PC-9 (cell line): ENCODE measurements at regions not wholly inside any gene's neighbourhood (a gene's known extent, or its start where the extent isn't known, plus 50 kb on each side); places are given as distances from the start of the nearest gene placed in this dataset.

Source experiments
- BruUV-seq: library from RNA; stranded (reverse); fragments of 400-500 nt; replicated peaks from 2 replicates; lab custom pipeline; 2021; lab: Mats Ljungman, UMichigan
- CTCF ChIA-PET: fragments of 300-600 bp; sonication (Branson Sonifier 250); formaldehyde crosslinking; loops from one replicate; lab custom pipeline; 2022; ENCODE audit warnings: antibody characterized with exemption; lab: Charles Lee
- POLR2A ChIA-PET: fragments of 300-600 bp; sonication (Branson Sonifier 250); formaldehyde crosslinking; loops from one replicate; lab custom pipeline; 2022; ENCODE audit warnings: antibody characterized with exemption; ENCODE audit not compliant: unreplicated experiment; lab: Charles Lee
- DNase-seq, 2 experiments: peaks; one replicate each; pipeline versions ENCODE4 v3.0.0 to v3.0.0-alpha.2; 2015 to 2022; ENCODE audit warnings: mixed read lengths in 1 of 2
- H2AFZ ChIP-seq: fragments of 200-600 bp; sonication (generic); 2 replicates; pipeline ENCODE4 v1.8.1; 2017; ENCODE audit warnings: antibody characterized with exemption
- H3F3A ChIP-seq: fragments of 200-600 bp; sonication (generic); 2 replicates; pipeline ENCODE4 v1.8.1; 2017; ENCODE audit warnings: antibody characterized with exemption, mild to moderate bottlenecking, low read depth; ENCODE audit not compliant: insufficient read depth
- H3K27ac ChIP-seq: fragments of 200-600 bp; sonication (generic); 2 replicates; pipeline ENCODE4 v1.6.1; 2016; ENCODE audit warnings: mixed run types
- H3K27me3 ChIP-seq: fragments of 200-600 bp; sonication (generic); 2 replicates; pipeline ENCODE4 v1.6.1; 2016; ENCODE audit warnings: low read depth, mixed run types; ENCODE audit not compliant: insufficient read depth
- H3K36me3 ChIP-seq: fragments of 200-600 bp; sonication (generic); 2 replicates; pipeline ENCODE4 v1.6.1; 2016; ENCODE audit warnings: low read depth, mixed run types
- H3K4me1 ChIP-seq: fragments of 200-600 bp; sonication (generic); replicated peaks from 2 replicates; pipeline ENCODE4 v1.6.1; 2016; ENCODE audit warnings: mixed run types; ENCODE audit not compliant: insufficient read depth
- H3K4me2 ChIP-seq: fragments of 200-600 bp; sonication (generic); 2 replicates; pipeline ENCODE4 v1.6.1; 2017; ENCODE audit warnings: mixed run types
- H3K4me3 ChIP-seq: fragments of 200-600 bp; sonication (generic); 2 replicates; pipeline ENCODE4 v1.6.1; 2016; ENCODE audit warnings: mixed run types
- H3K79me2 ChIP-seq: fragments of 200-600 bp; sonication (generic); 2 replicates; pipeline ENCODE4 v1.6.1; 2017; ENCODE audit warnings: low read depth, mixed run types
- H3K9me2 ChIP-seq: fragments of 200-600 bp; sonication (generic); 2 replicates; pipeline ENCODE4 v1.8.1; 2017; ENCODE audit warnings: mild to moderate bottlenecking; ENCODE audit not compliant: insufficient read depth
- H3K9me3 ChIP-seq: fragments of 200-600 bp; sonication (generic); 2 replicates; pipeline ENCODE4 v1.8.1; 2016; ENCODE audit warnings: low read depth; ENCODE audit not compliant: insufficient read depth
- H4K20me1 ChIP-seq: fragments of 200-600 bp; sonication (generic); 2 replicates; pipeline ENCODE4 v1.8.1; 2017; ENCODE audit not compliant: insufficient read depth
- CTCF ChIP-seq: fragments of 200-600 bp; sonication (generic); conservative IDR thresholded peaks from 2 replicates; pipeline ENCODE4 v1.6.1; 2017; ENCODE audit warnings: mixed run types, antibody characterized with exemption, mild to moderate bottlenecking, moderate library complexity
- EZH2 ChIP-seq: fragments of 200-600 bp; sonication (generic); IDR thresholded peaks from 2 replicates; pipeline ENCODE4 v1.8.0; 2017; ENCODE audit warnings: antibody characterized with exemption, low read depth
- intact Hi-C: fragments of 100-400 bp; cut with micrococcal nuclease; formaldehyde crosslinking; loops from one replicate; pipeline ENCODE4 v1.10.0; 2022; ENCODE audit not compliant: unreplicated experiment

- peaks cover 28% of the 10 kb centered on the region for H3K4me1 ChIP-seq
- no peaks in the 10 kb centered on the region for H3K79me2 ChIP-seq
- H3K27ac ChIP-seq: no peak overlapping the region
- ChIA-PET POLR2A (no interaction called here), CTCF (no interaction called here)
- peaks cover 24% of the 10 kb centered on the region; the same call in 1 of the 2 replicates for H3F3A ChIP-seq
- no peak overlapping the region for H2AFZ ChIP-seq
- H3K4me3 ChIP-seq: no peak overlapping the region
- TF ChIP-seq EZH2 (no peak), CTCF (no peak)
- intact Hi-C loops: no loop called here
- H3K36me3 ChIP-seq: no peaks in the 10 kb centered on the region
- no TSS peak for BruUV-seq
- no peak overlapping the region for H3K4me2 ChIP-seq
- no peaks in the 10 kb centered on the region for H4K20me1 ChIP-seq
- DNase-seq: no peak
- no peaks in the 10 kb centered on the region for H3K9me3 ChIP-seq
- H3K27me3 ChIP-seq: no peaks in the 10 kb centered on the region
- no peaks in the 10 kb centered on the region for H3K9me2 ChIP-seq
Observed at GRCh38 chr9:18397076-18397475, 76.9 kb upstream of the ADAMTSL1 start.

- H3K27ac ChIP-seq: no peak overlapping the region
- H3K4me3 ChIP-seq: no peak overlapping the region
- no peaks in the 10 kb centered on the region for H3K36me3 ChIP-seq
- no peak overlapping the region for H3K4me2 ChIP-seq
- no peak for DNase-seq
- peaks cover 19% of the 10 kb centered on the region for H3K4me1 ChIP-seq
- POLR2A ChIA-PET: no interaction called here
- no TSS peak for BruUV-seq
- no peaks in the 10 kb centered on the region for H3K9me3 ChIP-seq
- TF ChIP-seq CTCF (no peak), EZH2 (no peak)
- no peaks in the 10 kb centered on the region for H4K20me1 ChIP-seq
- CTCF ChIA-PET: no interaction called here
- H3K79me2 ChIP-seq: no peaks in the 10 kb centered on the region
- H3K27me3 ChIP-seq: no peaks in the 10 kb centered on the region
- intact Hi-C loops: no loop called here
- H3K9me2 ChIP-seq: no peaks in the 10 kb centered on the region
- peaks cover 14% of the 10 kb centered on the region; the same call in 1 of the 2 replicates for H3F3A ChIP-seq
- H2AFZ ChIP-seq: no peak overlapping the region
Observed at GRCh38 chr9:18398038-18398437, 75.9 kb upstream of the ADAMTSL1 start.

DNA sequence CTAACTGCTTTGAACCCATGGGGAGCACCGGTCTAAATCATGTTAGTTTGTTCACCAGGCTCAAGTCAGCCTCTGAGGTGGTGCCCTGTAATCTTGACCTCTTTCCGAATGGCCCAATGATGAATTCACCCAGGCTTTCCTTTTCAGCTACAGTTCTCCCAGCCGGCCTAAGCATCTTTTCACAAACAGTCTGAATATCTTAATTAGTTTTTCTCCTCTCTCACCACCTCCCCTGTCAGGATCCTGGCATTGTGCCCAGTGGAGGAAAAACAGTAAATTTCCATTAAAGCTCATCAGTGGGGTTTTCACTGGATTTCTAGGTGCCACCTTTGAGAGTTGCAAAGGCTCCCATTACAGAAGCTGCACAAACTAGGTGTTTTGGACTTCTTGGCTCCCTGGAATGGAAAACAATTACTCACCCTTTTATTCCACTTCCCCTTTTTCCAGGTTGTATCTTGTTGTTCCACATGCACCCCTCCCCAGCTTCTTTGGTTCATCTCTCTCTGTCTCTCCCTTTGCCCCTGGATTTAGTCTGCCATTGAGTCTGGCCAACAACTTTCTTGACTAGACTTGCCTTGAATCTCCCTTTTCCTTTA, 69.4 kb upstream of the ADAMTSL1 start:
- DNase-seq: no peak
- Histone ChIP-seq H3K4me1 (no peaks in the 10 kb centered on the region), H3K27ac (no peak overlapping the region), H3K36me3 (no peaks in the 10 kb centered on the region), H3K27me3 (no peaks in the 10 kb centered on the region), H4K20me1 (no peaks in the 10 kb centered on the region), H3K4me3 (no peak overlapping the region), H3K9me2 (no peaks in the 10 kb centered on the region), H3K9me3 (no peaks in the 10 kb centered on the region), H3K79me2 (no peaks in the 10 kb centered on the region), H3K4me2 (no peak overlapping the region), H3F3A (no peaks in the 10 kb centered on the region), H2AFZ (no peak overlapping the region)
- TF ChIP-seq EZH2 (no peak), CTCF (no peak)
- CTCF ChIA-PET: no interaction called here
- POLR2A ChIA-PET: no interaction called here
- intact Hi-C loops: no loop called here
- no TSS peak for BruUV-seq
